ENCODE measurements at regions not wholly inside any gene's neighbourhood (a gene's known extent, or its start where the extent isn't known, plus 50 kb on each side); places are given as distances from the start of the nearest gene placed in this dataset.

- Histone ChIP-seq H2BK5ac (ENCODE audit: low read depth, low read length) (no peak overlapping the region), H3K23me2 (ENCODE audit: low read depth, low read length) (no peaks in the 10 kb centered on the region), H3K56ac (replicated peaks; ENCODE audit: insufficient read length, low read depth, low read length) (no peak overlapping the region), H4K91ac (replicated peaks; ENCODE audit: insufficient read length, low read length) (no peak overlapping the region), H3K79me2 (ENCODE audit: control insufficient read depth in 1 of 2, insufficient read depth in 2 of 2, low read length in 2 of 2) (no peaks in the 10 kb centered on the region), H3K14ac (ENCODE audit: insufficient read length) (no peak overlapping the region), H2BK20ac (ENCODE audit: low read length) (no peak overlapping the region), H4K5ac (ENCODE audit: insufficient read length, low read depth, low read length) (no peak overlapping the region), H3K23ac (ENCODE audit: insufficient read length) (no peak overlapping the region), H3K27ac (ENCODE audit: low read depth, low read length) (no peak overlapping the region), H3K4ac (replicated peaks; ENCODE audit: insufficient read length, low read depth, low read length) (no peak overlapping the region), H3K4me1 (replicated peaks in 1 of 4; ENCODE audit: control insufficient read depth in 3 of 4, insufficient read depth in 4 of 4, low read length in 3 of 4) (no peaks in the 10 kb centered on the region), H4K20me1 (replicated peaks in 1 of 2; ENCODE audit: control insufficient read depth in 1 of 2, insufficient read depth in 2 of 2, low read length in 2 of 2) (no peaks in the 10 kb centered on the region), H2BK120ac (replicated peaks; ENCODE audit: low read depth, low read length) (no peak overlapping the region), H3K27me3 (replicated peaks in 1 of 4; ENCODE audit: control insufficient read depth in 3 of 4, extremely low read depth in 1 of 4, insufficient read depth in 3 of 4, low read length in 3 of 4) (no peaks in the 10 kb centered on the region), H2BK12ac (ENCODE audit: low read depth, low read length) (no peak overlapping the region), H3K79me1 (ENCODE audit: low read depth, low read length) (no peaks in the 10 kb centered on the region), H3K4me3 (ENCODE audit: extremely low read depth in 1 of 4, insufficient read depth in 2 of 4, low read depth in 3 of 4, low read length in 4 of 4) (no peak overlapping the region), H3K9ac (replicated peaks in 1 of 4; ENCODE audit: extremely low read depth in 1 of 4, low read depth in 3 of 4, low read length in 3 of 4) (no peak overlapping the region), H3K36me3 (ENCODE audit: control insufficient read depth in 2 of 4, insufficient read depth in 4 of 4, low read length in 3 of 4) (no peaks in the 10 kb centered on the region), H2AFZ (ENCODE audit: low read length) (no peak overlapping the region), H3K9me3 (ENCODE audit: insufficient read depth in 2 of 2, low read depth in 1 of 2, low read length in 1 of 2) (no peaks in the 10 kb centered on the region), H4K8ac (ENCODE audit: extremely low read depth, insufficient read depth, low read length) (no peak overlapping the region), H3K18ac (ENCODE audit: extremely low read depth, low read length) (no peak overlapping the region), H2BK15ac (ENCODE audit: low read length) (no peak overlapping the region), H2AK5ac (ENCODE audit: low read depth, low read length) (no peak overlapping the region), H3K4me2 (ENCODE audit: insufficient read depth in 1 of 2, low read depth in 2 of 2, low read length in 2 of 2) (no peak overlapping the region)
- CTCF ChIA-PET (ENCODE audit: partially characterized antibody): interaction anchor here (0.7 to 1.8 kb wide), 21 partner anchors 7 to 1455 kb away, joined by 3 to 13 read pairs (median 3); no protein-coding TSS in a partner anchor
- FAIRE-seq (peak; percentile 94), DNase-seq (ENCODE audit: low read depth in 1 of 2, low spot score in 2 of 2) (peak in 1 of 2 experiments; percentile 68)
- POLR2A ChIA-PET (ENCODE audit: partially characterized antibody): no interaction called here
- 88% methylated on average over 3 of the region's 3 CpGs; no CpG with 5 or more reads in 1 of the 2 experiments for WGBS, 2 experiments (ENCODE audit: extremely low coverage in 1 of 2, insufficient coverage in 1 of 2, insufficient read length in 1 of 2, insufficient replicate concordance in 2 of 2, low coverage in 1 of 2, low lambda C conversion rate in 2 of 2, missing lambda C conversion rate in 1 of 2)
- TF ChIP-seq FOSL1 (IDR thresholded peaks at IDR 0.05; ENCODE audit: insufficient read depth, low read depth, low read length) (no peak), CTBP2 (IDR thresholded peaks at IDR 0.05; ENCODE audit: borderline replicate concordance, insufficient read depth, insufficient read length, low read length) (no peak), PHF8 (conservative IDR thresholded peaks at IDR 0.05; ENCODE audit: low read depth, low read length) (no peak), RXRA (IDR thresholded peaks at IDR 0.05; ENCODE audit: insufficient read depth, low read depth, low read length) (no peak), TAF1 (IDR thresholded peaks at IDR 0.05; ENCODE audit: low read depth, low read length) (no peak), RFX5 (IDR thresholded peaks at IDR 0.05; ENCODE audit: borderline replicate concordance, low read depth, low read length) (no peak), TEAD4 (IDR thresholded peaks at IDR 0.05; ENCODE audit: low read depth, low read length) (no peak), BCL11A (IDR thresholded peaks at IDR 0.05; ENCODE audit: low read depth in 2 of 2, low read length in 2 of 2) (no peak), ATF3 (IDR thresholded peaks at IDR 0.05; ENCODE audit: insufficient read depth, low read depth, low read length) (no peak), YY1 (IDR thresholded peaks at IDR 0.05; ENCODE audit: low read depth, low read length) (no peak), JUN (IDR thresholded peaks at IDR 0.05; ENCODE audit: low read depth, low read length) (no peak), SP2 (IDR thresholded peaks at IDR 0.05; ENCODE audit: low read length) (no peak)
These were observed 330.0 kb upstream of the PMFBP1 start for GRCh38 chr16:72501739-72502593.
